Progenitor cell of endocrine pancreas (in vitro differentiated cells): ENCODE measurements at regions not wholly inside any gene's neighbourhood (a gene's known extent, or its start where the extent isn't known, plus 50 kb on each side); places are given as distances from the start of the nearest gene placed in this dataset.

ENCODE experiments used
- DNase-seq: peaks from one replicate; pipeline ENCODE4 v3.0.0; 2021; ENCODE audit warnings: low spot score; ENCODE audit not compliant: unreplicated experiment
- H3K27ac Mint-ChIP-seq: 2 replicates; pipeline ENCODE4 v1.8.0; 2021; ENCODE audit warnings: mild to moderate bottlenecking, moderate library complexity, mixed read lengths
- H3K27me3 Mint-ChIP-seq: 2 replicates; pipeline ENCODE4 v1.8.0; 2021; ENCODE audit warnings: mixed read lengths
- H3K36me3 Mint-ChIP-seq: 2 replicates; pipeline ENCODE4 v1.8.0; 2022; ENCODE audit warnings: mixed read lengths; ENCODE audit not compliant: insufficient read depth
- H3K4me1 Mint-ChIP-seq: 2 replicates; pipeline ENCODE4 v1.8.0; 2021; ENCODE audit warnings: low read depth, mixed read lengths
- H3K4me3 Mint-ChIP-seq: 2 replicates; pipeline ENCODE4 v1.8.0; 2021; ENCODE audit warnings: low read depth, mild to moderate bottlenecking, moderate library complexity, mixed read lengths
- H3K9me3 Mint-ChIP-seq: 2 replicates; pipeline ENCODE4 v1.8.0; 2021; ENCODE audit warnings: low read depth, mixed read lengths
- CTCF ChIP-seq: fragments of 200-600 bp; sonication (generic); IDR thresholded peaks from one replicate; pipeline ENCODE4 v1.5.0; 2021; ENCODE audit warnings: antibody characterized with exemption, mild to moderate bottlenecking; ENCODE audit not compliant: unreplicated experiment

GRCh38 chr9:110101531-110102161 lies 106.3 kb downstream of the C9orf152 start:
- Mint-ChIP-seq H3K27me3 (peaks cover 3% of the 10 kb centered on the region), H3K36me3 (no peaks in the 10 kb centered on the region), H3K9me3 (no peaks in the 10 kb centered on the region), H3K27ac (no peak overlapping the region), H3K4me1 (no peaks in the 10 kb centered on the region), H3K4me3 (no peak overlapping the region)
- no peak for TF ChIP-seq CTCF
- DNase-seq = no peak

- no peak overlapping the region for H3K27ac Mint-ChIP-seq
- no peaks in the 10 kb centered on the region for H3K36me3 Mint-ChIP-seq
- H3K4me1 Mint-ChIP-seq = no peaks in the 10 kb centered on the region
- H3K4me3 Mint-ChIP-seq = no peak overlapping the region
- DNase-seq = no peak
- peaks cover 3% of the 10 kb centered on the region for H3K27me3 Mint-ChIP-seq
- H3K9me3 Mint-ChIP-seq = no peaks in the 10 kb centered on the region
- no peak for TF ChIP-seq CTCF
Measured at GRCh38 chr9:110103257-110103656, 104.7 kb downstream of the C9orf152 start.

GRCh38 chr9:110104261-110104809 lies 103.6 kb downstream of the C9orf152 start:
- no peak overlapping the region for H3K4me3 Mint-ChIP-seq
- TF ChIP-seq CTCF = no peak
- H3K9me3 Mint-ChIP-seq = no peaks in the 10 kb centered on the region
- peaks cover 3% of the 10 kb centered on the region for H3K27me3 Mint-ChIP-seq
- no peak overlapping the region for H3K27ac Mint-ChIP-seq
- DNase-seq = no peak
- H3K4me1 Mint-ChIP-seq = no peaks in the 10 kb centered on the region
- H3K36me3 Mint-ChIP-seq = no peaks in the 10 kb centered on the region

DNA sequence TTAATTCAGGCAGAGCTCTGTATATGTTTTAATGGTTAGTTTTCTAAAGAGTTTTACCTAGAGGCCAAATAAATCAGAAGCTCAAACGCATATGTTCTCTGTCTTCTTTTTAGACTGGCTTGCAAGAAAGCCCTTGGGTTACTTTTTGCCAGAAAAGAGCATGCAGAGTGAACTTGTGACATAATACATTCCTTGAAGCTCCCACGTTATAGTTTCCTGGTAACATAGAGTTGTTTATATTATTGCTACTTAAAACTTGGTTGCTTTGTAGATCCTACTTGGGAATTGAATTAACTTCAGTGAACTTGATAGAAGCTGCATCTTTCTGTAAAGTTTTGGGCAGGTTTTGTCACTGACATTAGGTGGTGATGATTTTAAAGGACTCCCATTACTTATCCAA lies 102.9 kb downstream of the C9orf152 start:
- no peak overlapping the region for H3K27ac Mint-ChIP-seq
- H3K4me3 Mint-ChIP-seq = no peak overlapping the region

DNA sequence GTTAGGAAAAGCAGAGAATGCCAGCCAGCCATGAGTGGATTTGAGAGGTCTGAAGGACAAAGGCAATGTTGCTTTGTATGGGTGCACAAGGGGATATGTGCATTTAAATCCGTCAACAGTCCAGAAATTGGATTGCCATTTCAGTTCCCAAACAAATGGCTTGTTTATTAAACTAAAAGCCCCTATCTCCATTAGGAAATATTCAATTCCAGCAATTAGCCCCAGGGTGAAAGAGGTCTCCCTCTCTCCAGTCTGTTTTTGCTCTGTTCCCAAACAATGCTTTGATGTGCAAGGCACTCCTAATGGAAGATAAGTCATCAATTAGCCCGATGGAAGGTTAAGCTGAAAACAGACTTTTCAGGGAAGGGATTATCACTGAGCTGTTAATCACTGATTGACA lies 101.3 kb downstream of the C9orf152 start:
- no peaks in the 10 kb centered on the region for H3K36me3 Mint-ChIP-seq
- no peaks in the 10 kb centered on the region for H3K4me1 Mint-ChIP-seq
- no peak overlapping the region for H3K27ac Mint-ChIP-seq
- no peak for TF ChIP-seq CTCF
- H3K27me3 Mint-ChIP-seq = no peaks in the 10 kb centered on the region
- no peak for DNase-seq
- no peaks in the 10 kb centered on the region for H3K9me3 Mint-ChIP-seq
- no peak overlapping the region for H3K4me3 Mint-ChIP-seq

More for the DNA sequence above, 102.9 kb downstream of the C9orf152 start:
- no peaks in the 10 kb centered on the region for H3K9me3 Mint-ChIP-seq
- TF ChIP-seq CTCF = no peak
- H3K4me1 Mint-ChIP-seq = no peaks in the 10 kb centered on the region
- no peaks in the 10 kb centered on the region for H3K36me3 Mint-ChIP-seq
- H3K27me3 Mint-ChIP-seq = peaks cover 3% of the 10 kb centered on the region
- DNase-seq = no peak
